ENCODE measurements at regions not wholly inside any gene's neighbourhood (a gene's known extent, or its start where the extent isn't known, plus 50 kb on each side); places are given as distances from the start of the nearest gene placed in this dataset.
"Not testable (repeated sequence)": the region's sequence is repeated elsewhere in the genome, so short reads cannot be mapped to it uniquely, and the experiment has no call there.

- no peak for DNase-seq
Observed at GRCh38 chr5:1961952-1962595, 79.3 kb upstream of the IRX4 start.

- no peak for DNase-seq
Observed at GRCh38 chr5:1961304-1961946, 78.7 kb upstream of the IRX4 start.

GRCh38 chr5:1960595-1961303, 78.0 kb upstream of the IRX4 start:
- no peak for DNase-seq

GRCh38 chr5:1959725-1960581, 77.2 kb upstream of the IRX4 start:
- no peak for DNase-seq

- no peak for DNase-seq
Observed at GRCh38 chr5:1959231-1959630, 76.5 kb upstream of the IRX4 start.

GRCh38 chr5:1958211-1959010, 75.7 kb upstream of the IRX4 start:
- DNase-seq = no peak

GRCh38 chr5:1955586-1955985, 72.9 kb upstream of the IRX4 start:
- no peak for DNase-seq

GRCh38 chr5:1953710-1954109, 71.0 kb upstream of the IRX4 start:
- not testable (repeated sequence) for DNase-seq

GRCh38 chr5:1952444-1953099, 69.8 kb upstream of the IRX4 start:
- no peak for DNase-seq

- DNase-seq = no peak
Observed at GRCh38 chr5:1952021-1952420, 69.3 kb upstream of the IRX4 start.

- no peak for DNase-seq
Observed at GRCh38 chr5:1951165-1951816, 68.6 kb upstream of the IRX4 start.

GRCh38 chr5:1950708-1951103, 68.0 kb upstream of the IRX4 start:
- DNase-seq = no peak

- no peak for DNase-seq
Observed at GRCh38 chr5:1950096-1950707, 67.5 kb upstream of the IRX4 start.

GRCh38 chr5:1949253-1949652, 66.5 kb upstream of the IRX4 start:
- DNase-seq = no peak

- DNase-seq = no peak
Observed at GRCh38 chr5:1948663-1949191, 66.0 kb upstream of the IRX4 start.

- DNase-seq = no peak
Observed at GRCh38 chr5:1948111-1948510, 65.4 kb upstream of the IRX4 start.

GRCh38 chr5:1946776-1947175, 64.1 kb upstream of the IRX4 start:
- no peak for DNase-seq

GRCh38 chr5:1946122-1946677, 63.5 kb upstream of the IRX4 start:
- DNase-seq = no peak

GRCh38 chr5:1945606-1946005, 62.9 kb upstream of the IRX4 start:
- no peak for DNase-seq

GRCh38 chr5:1944408-1944807, 61.7 kb upstream of the IRX4 start:
- no peak for DNase-seq
